Mesendoderm (in vitro differentiated cells): ENCODE measurements at regions not wholly inside any gene's neighbourhood (a gene's known extent, or its start where the extent isn't known, plus 50 kb on each side); places are given as distances from the start of the nearest gene placed in this dataset.
A peak's percentile ranks its signal among the peaks of the same experiment; 100 is the strongest.

Source experiments
- DNase-seq: peaks from one replicate; pipeline ENCODE4 v3.0.0; 2013
- H2AK5ac ChIP-seq: 2 replicates; pipeline ENCODE4 v1.6.1; 2013; ENCODE audit warnings: low read length, inconsistent platforms
- H2BK120ac ChIP-seq: 2 replicates; pipeline ENCODE4 v1.6.1; 2013; ENCODE audit warnings: low read depth, mild to moderate bottlenecking, low read length, moderate library complexity, mixed read lengths
- H2BK15ac ChIP-seq: replicated peaks from 2 replicates; pipeline ENCODE4 v1.6.1; 2013; ENCODE audit warnings: low read depth, mild to moderate bottlenecking, moderate library complexity
- H2BK5ac ChIP-seq: 2 replicates; pipeline ENCODE4 v1.6.1; 2013; ENCODE audit warnings: low read length, inconsistent platforms
- H3K18ac ChIP-seq: 2 replicates; pipeline ENCODE4 v1.6.1; 2013; ENCODE audit warnings: mild to moderate bottlenecking, low read length, mixed read lengths
- H3K23ac ChIP-seq: one replicate; pipeline ENCODE4 v1.6.1; 2013; ENCODE audit warnings: low read length
- H3K27ac ChIP-seq: 2 replicates; pipeline ENCODE4 v1.5.1; 2013; ENCODE audit warnings: low read depth, mild to moderate bottlenecking, inconsistent platforms, low read length, moderate library complexity
- H3K27me3 ChIP-seq: 2 replicates; pipeline ENCODE4 v1.6.1; 2013; ENCODE audit warnings: low read length, control low read depth, mild to moderate bottlenecking, inconsistent platforms; ENCODE audit not compliant: insufficient read depth, poor library complexity
- H3K36me3 ChIP-seq: 2 replicates; pipeline ENCODE4 v1.6.1; 2013; ENCODE audit warnings: low read length, inconsistent platforms; ENCODE audit not compliant: control insufficient read depth, insufficient read depth
- H3K4ac ChIP-seq: one replicate; pipeline ENCODE4 v1.6.1; 2013; ENCODE audit warnings: low read depth, mild to moderate bottlenecking, low read length, moderate library complexity
- H3K4me1 ChIP-seq: 2 replicates; pipeline ENCODE4 v1.6.1; 2013; ENCODE audit warnings: low read depth, low read length, inconsistent platforms; ENCODE audit not compliant: control insufficient read depth
- H3K4me2 ChIP-seq: 2 replicates; pipeline ENCODE4 v1.6.1; 2013; ENCODE audit warnings: low read length
- H3K4me3 ChIP-seq: 2 replicates; pipeline ENCODE4 v1.5.1; 2013; ENCODE audit warnings: mild to moderate bottlenecking, low read length
- H3K56ac ChIP-seq: one replicate; pipeline ENCODE4 v1.6.1; 2013; ENCODE audit warnings: low read length
- H3K79me1 ChIP-seq: 2 replicates; pipeline ENCODE4 v1.6.1; 2013; ENCODE audit warnings: low read length, inconsistent platforms
- H3K79me2 ChIP-seq: 2 replicates; pipeline ENCODE4 v1.6.1; 2013; ENCODE audit warnings: mild to moderate bottlenecking, low read length; ENCODE audit not compliant: control insufficient read depth, insufficient read depth
- H3K9ac ChIP-seq: 2 replicates; pipeline ENCODE4 v1.6.1; 2013; ENCODE audit warnings: low read length, inconsistent platforms
- H4K5ac ChIP-seq: one replicate; pipeline ENCODE4 v1.6.1; 2013; ENCODE audit warnings: low read length
- H4K8ac ChIP-seq: one replicate; pipeline ENCODE4 v1.6.1; 2013; ENCODE audit warnings: low read depth, mild to moderate bottlenecking, control low read depth, low read length, moderate library complexity
- WGBS: extraction: QIAGEN DNeasy Blood & Tissue Kit; methylation state at CpG from one replicate; pipeline ENCODE4 v1.1.7; 2013; ENCODE audit warnings: low lambda C conversion rate, missing lambda C conversion rate; ENCODE audit not compliant: insufficient coverage; ENCODE audit errors: extremely low coverage; 5-methylcytosine and 5-hydroxymethylcytosine counted together

DNA sequence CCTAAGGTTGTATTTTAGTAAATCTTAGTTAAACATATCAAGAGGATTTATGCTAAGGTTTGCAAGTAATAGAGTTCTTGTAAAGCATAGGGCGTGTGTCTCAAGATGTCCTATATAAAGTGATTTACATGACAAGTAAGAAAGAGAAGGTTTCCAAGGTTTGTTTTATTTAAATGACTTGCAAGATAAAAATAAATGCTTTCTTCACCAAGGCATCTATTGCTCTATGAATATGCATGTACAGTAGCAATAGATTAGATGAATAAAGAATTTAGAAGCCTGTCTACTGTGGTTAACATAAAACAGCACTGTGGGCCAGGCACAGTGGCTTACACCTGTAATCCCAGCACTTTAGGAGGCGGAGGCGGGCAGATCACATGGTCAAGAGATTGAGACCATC lies 466.4 kb upstream of the IL12A start:
- Histone ChIP-seq H2AK5ac (no peak overlapping the region), H3K36me3 (no peaks in the 10 kb centered on the region), H3K23ac (no peak overlapping the region), H3K4me1 (no peaks in the 10 kb centered on the region), H2BK120ac (no peak overlapping the region), H3K79me1 (no peaks in the 10 kb centered on the region), H3K4ac (no peak overlapping the region), H3K9ac (no peak overlapping the region), H2BK15ac (no peak overlapping the region), H4K8ac (no peak overlapping the region), H3K4me2 (no peak overlapping the region), H3K4me3 (no peak overlapping the region), H3K18ac (no peak overlapping the region), H3K27ac (no peak overlapping the region), H3K79me2 (no peaks in the 10 kb centered on the region), H4K5ac (no peak overlapping the region), H3K27me3 (no peaks in the 10 kb centered on the region), H2BK5ac (no peak overlapping the region), H3K56ac (no peak overlapping the region)
- no CpG with 5 or more reads among the region's 3 CpGs for WGBS
- DNase-seq, result no peak

DNA sequence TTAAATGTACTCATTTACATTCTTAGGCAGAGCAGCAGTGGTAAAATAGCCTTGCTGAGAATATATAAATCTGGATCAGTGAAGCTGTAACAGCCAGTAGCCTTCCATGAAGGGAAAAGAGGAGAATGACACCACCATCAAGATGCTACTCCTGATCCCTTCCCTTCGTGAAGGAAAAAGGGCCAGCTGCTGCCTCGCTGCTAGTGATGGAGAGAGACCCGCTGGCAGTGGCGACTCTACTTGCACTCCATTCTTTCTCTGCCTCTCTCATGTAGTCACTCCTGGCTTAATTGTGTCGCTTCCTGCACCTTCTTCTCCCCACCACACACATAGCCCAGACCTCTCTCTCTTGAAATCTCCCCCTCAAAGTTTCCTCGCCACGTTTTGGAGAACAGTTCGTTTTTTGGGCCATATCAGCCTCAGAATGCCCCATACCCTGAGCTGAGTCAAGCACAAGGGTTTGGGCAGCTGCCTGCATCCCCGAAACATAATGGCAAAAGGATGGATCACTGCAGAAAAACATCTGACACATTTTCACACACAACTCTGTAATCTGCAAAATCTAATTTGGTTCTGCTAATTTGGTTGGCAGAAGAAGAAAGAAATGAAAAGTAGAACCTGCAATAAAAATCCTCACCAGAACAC lies 460.3 kb upstream of the IL12A start:
- no peaks in the 10 kb centered on the region for H3K79me1 ChIP-seq
- H2BK15ac ChIP-seq, result no peak overlapping the region
- H3K4me1 ChIP-seq, result no peaks in the 10 kb centered on the region
- H3K4ac ChIP-seq, result no peak overlapping the region
- H3K23ac ChIP-seq, result no peak overlapping the region
- H3K18ac ChIP-seq, result no peak overlapping the region
- no peak overlapping the region for H4K8ac ChIP-seq
- no peak overlapping the region for H4K5ac ChIP-seq
- WGBS, result no CpG with 5 or more reads among the region's 9 CpGs
- no peak overlapping the region for H2AK5ac ChIP-seq
- H3K56ac ChIP-seq, result no peak overlapping the region
- H2BK5ac ChIP-seq, result no peak overlapping the region
- no peak overlapping the region for H2BK120ac ChIP-seq
- no peak for DNase-seq
- no peaks in the 10 kb centered on the region for H3K79me2 ChIP-seq
- H3K4me2 ChIP-seq, result no peak overlapping the region
- H3K9ac ChIP-seq, result no peak overlapping the region
- no peak overlapping the region for H3K27ac ChIP-seq
- no peaks in the 10 kb centered on the region for H3K36me3 ChIP-seq
- H3K4me3 ChIP-seq, result no peak overlapping the region
- no peaks in the 10 kb centered on the region for H3K27me3 ChIP-seq

DNA sequence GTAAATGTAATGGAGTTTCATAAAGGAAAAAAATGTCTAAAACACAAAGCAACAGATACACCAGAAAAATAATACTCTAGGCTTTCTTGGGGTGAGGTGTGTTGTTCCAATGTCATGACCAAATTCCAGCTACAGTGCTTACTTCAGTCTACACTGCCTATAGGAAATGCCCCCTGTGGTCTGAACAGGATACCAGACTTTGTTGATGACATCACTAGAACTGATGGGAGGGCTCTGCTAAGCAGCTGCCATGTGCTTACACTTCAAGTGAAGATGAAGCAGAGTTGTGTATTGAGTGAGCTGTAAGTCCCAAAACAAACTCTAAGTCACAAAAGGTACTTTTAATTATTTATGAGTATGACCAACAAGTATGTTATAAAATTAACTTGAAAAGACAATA lies 456.1 kb upstream of the IL12A start:
- Histone ChIP-seq H3K18ac (no peak overlapping the region), H3K4me3 (no peak overlapping the region), H4K5ac (no peak overlapping the region), H2AK5ac (no peak overlapping the region), H2BK15ac (no peak overlapping the region), H2BK5ac (no peak overlapping the region), H3K9ac (no peak overlapping the region), H3K56ac (no peak overlapping the region), H3K27me3 (no peaks in the 10 kb centered on the region), H3K23ac (no peak overlapping the region), H3K79me1 (no peaks in the 10 kb centered on the region), H3K27ac (no peak overlapping the region), H3K4ac (no peak overlapping the region), H3K4me1 (no peaks in the 10 kb centered on the region), H3K36me3 (no peaks in the 10 kb centered on the region), H4K8ac (no peak overlapping the region), H2BK120ac (no peak overlapping the region), H3K79me2 (no peaks in the 10 kb centered on the region), H3K4me2 (no peak overlapping the region)
- peak; percentile 22 for DNase-seq

DNA sequence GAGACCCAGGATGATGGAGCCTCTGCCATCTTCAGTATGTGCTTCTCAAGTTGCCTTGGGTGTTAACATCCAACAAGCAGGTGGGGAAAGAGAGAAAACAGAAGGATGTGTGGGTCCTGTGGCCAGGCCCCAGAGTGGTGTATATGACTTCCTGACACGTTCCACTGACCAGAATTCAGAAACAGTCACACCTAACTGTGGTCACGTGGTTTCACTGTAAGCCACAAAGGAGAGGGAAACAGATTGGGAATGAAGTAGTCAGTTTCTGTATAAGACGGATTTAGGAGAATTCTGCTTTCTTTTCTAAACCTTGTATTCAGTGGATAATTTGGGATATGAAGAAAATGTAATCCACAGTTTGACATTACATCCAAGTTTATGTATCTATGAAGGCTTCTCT lies 454.1 kb upstream of the IL12A start:
- H2BK5ac ChIP-seq, result no peak overlapping the region
- H2BK15ac ChIP-seq, result no peak overlapping the region
- no peak overlapping the region for H3K4me3 ChIP-seq
- no peak overlapping the region for H2AK5ac ChIP-seq
- no peak overlapping the region for H4K8ac ChIP-seq
- H3K9ac ChIP-seq, result no peak overlapping the region
- no peak overlapping the region for H3K4me2 ChIP-seq
- H3K56ac ChIP-seq, result no peak overlapping the region
- H2BK120ac ChIP-seq, result no peak overlapping the region
- no peak for DNase-seq
- no peak overlapping the region for H3K23ac ChIP-seq
- H3K4me1 ChIP-seq, result no peaks in the 10 kb centered on the region
- H3K79me1 ChIP-seq, result no peaks in the 10 kb centered on the region
- no peak overlapping the region for H4K5ac ChIP-seq
- no peaks in the 10 kb centered on the region for H3K36me3 ChIP-seq
- H3K79me2 ChIP-seq, result no peaks in the 10 kb centered on the region
- H3K27ac ChIP-seq, result no peak overlapping the region
- no peaks in the 10 kb centered on the region for H3K27me3 ChIP-seq
- no peak overlapping the region for H3K4ac ChIP-seq
- no CpG with 5 or more reads among the region's 3 CpGs for WGBS
- H3K18ac ChIP-seq, result no peak overlapping the region

DNA sequence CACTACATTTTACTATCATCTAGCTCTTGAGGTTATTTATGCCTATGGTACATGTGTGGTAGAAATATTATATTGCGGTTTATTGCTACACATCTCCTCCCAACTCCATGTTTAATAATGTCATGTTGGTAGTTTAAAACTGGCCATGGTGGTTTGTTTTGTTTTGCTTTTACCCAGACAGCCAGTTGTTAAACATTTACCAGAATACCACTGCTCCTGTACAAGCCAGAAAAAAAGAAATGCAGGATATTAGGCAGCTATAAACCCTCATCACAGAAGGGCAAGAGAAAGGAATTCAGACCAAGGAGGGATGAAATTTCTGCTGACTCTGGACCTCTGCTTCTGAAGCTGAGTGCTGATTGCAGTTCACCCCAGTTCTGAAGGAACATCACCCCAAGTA lies 451.8 kb upstream of the IL12A start:
- Histone ChIP-seq H3K79me1 (no peaks in the 10 kb centered on the region), H3K27ac (no peak overlapping the region), H3K4me3 (no peak overlapping the region), H4K5ac (no peak overlapping the region), H2AK5ac (no peak overlapping the region), H2BK120ac (no peak overlapping the region), H3K56ac (no peak overlapping the region), H3K4me1 (no peaks in the 10 kb centered on the region), H3K23ac (no peak overlapping the region), H3K18ac (no peak overlapping the region), H2BK15ac (no peak overlapping the region), H3K9ac (no peak overlapping the region), H3K4me2 (no peak overlapping the region), H2BK5ac (no peak overlapping the region), H3K4ac (no peak overlapping the region), H4K8ac (no peak overlapping the region), H3K36me3 (no peaks in the 10 kb centered on the region), H3K79me2 (no peaks in the 10 kb centered on the region), H3K27me3 (no peaks in the 10 kb centered on the region)
- WGBS, result no CpG with 5 or more reads among the region's 1 CpG
- no peak for DNase-seq

DNA sequence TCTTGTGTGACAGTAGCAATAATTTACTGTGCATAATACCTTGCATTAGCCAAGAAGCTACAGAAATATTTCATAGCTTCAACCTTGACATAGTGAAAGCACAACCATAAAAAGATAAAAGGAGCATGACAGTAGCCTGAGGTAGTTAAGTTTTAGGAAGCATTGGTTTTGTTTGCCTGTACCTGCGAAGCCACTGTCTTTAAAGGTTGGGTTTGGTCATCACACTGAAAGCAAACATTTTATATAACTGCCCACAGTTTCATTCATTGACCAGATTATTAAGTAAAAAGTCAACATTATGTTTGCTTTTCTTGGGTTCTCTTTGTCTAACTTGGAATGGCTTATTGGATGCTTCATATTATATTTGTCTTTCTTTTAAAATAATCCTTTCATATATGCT lies 450.1 kb upstream of the IL12A start:
- WGBS, result no CpG with 5 or more reads among the region's 1 CpG
- H3K4me2 ChIP-seq, result no peak overlapping the region
- no peak overlapping the region for H4K8ac ChIP-seq
- no peak overlapping the region for H3K4me3 ChIP-seq
- no peak overlapping the region for H4K5ac ChIP-seq
- H3K9ac ChIP-seq, result no peak overlapping the region
- H2BK120ac ChIP-seq, result no peak overlapping the region
- no peaks in the 10 kb centered on the region for H3K36me3 ChIP-seq
- H2AK5ac ChIP-seq, result no peak overlapping the region
- no peak overlapping the region for H3K4ac ChIP-seq
- no peak overlapping the region for H2BK5ac ChIP-seq
- no peak overlapping the region for H3K18ac ChIP-seq
- no peaks in the 10 kb centered on the region for H3K79me1 ChIP-seq
- no peak for DNase-seq
- H3K27me3 ChIP-seq, result no peaks in the 10 kb centered on the region
- H3K56ac ChIP-seq, result no peak overlapping the region
- no peaks in the 10 kb centered on the region for H3K4me1 ChIP-seq
- no peaks in the 10 kb centered on the region for H3K79me2 ChIP-seq
- H3K23ac ChIP-seq, result no peak overlapping the region
- H2BK15ac ChIP-seq, result no peak overlapping the region
- no peak overlapping the region for H3K27ac ChIP-seq
